SU-DHL-6 (cell line): ENCODE measurements at regions not wholly inside any gene's neighbourhood (a gene's known extent, or its start where the extent isn't known, plus 50 kb on each side); places are given as distances from the start of the nearest gene placed in this dataset.

Experiments used
- EZH2phosphoT487 ChIP-seq: fragments of 200-600 bp; sonication (generic), shearing (Covaris generic); conservative IDR thresholded peaks from 2 replicates; pipeline ENCODE4 v1.6.1; 2018; ENCODE audit warnings: mild to moderate bottlenecking, antibody characterized with exemption, low read length, moderate library complexity, mixed read lengths
- TF ChIP-seq, protein P1 (sequence below): fragments of 200-600 bp; sonication (generic); IDR thresholded peaks from one replicate; pipeline ENCODE4 v1.5.1; 2017; ENCODE audit warnings: antibody characterized with exemption, mild to moderate bottlenecking, low read length, moderate library complexity; ENCODE audit not compliant: insufficient read depth, poor library complexity, severe bottlenecking

- TF ChIP-seq, protein P1, sequence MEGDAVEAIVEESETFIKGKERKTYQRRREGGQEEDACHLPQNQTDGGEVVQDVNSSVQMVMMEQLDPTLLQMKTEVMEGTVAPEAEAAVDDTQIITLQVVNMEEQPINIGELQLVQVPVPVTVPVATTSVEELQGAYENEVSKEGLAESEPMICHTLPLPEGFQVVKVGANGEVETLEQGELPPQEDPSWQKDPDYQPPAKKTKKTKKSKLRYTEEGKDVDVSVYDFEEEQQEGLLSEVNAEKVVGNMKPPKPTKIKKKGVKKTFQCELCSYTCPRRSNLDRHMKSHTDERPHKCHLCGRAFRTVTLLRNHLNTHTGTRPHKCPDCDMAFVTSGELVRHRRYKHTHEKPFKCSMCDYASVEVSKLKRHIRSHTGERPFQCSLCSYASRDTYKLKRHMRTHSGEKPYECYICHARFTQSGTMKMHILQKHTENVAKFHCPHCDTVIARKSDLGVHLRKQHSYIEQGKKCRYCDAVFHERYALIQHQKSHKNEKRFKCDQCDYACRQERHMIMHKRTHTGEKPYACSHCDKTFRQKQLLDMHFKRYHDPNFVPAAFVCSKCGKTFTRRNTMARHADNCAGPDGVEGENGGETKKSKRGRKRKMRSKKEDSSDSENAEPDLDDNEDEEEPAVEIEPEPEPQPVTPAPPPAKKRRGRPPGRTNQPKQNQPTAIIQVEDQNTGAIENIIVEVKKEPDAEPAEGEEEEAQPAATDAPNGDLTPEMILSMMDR: no peak
- TF ChIP-seq EZH2phosphoT487: no peak
Measured at GRCh38 chr7:67422601-67423000, 426.0 kb downstream of the TYW1 start.
